ENCODE measurements at regions not wholly inside any gene's neighbourhood (a gene's known extent, or its start where the extent isn't known, plus 50 kb on each side); places are given as distances from the start of the nearest gene placed in this dataset.
"Not testable (repeated sequence)": the region's sequence is repeated elsewhere in the genome, so short reads cannot be mapped to it uniquely, and the experiment has no call there.

GRCh38 chr3:150238048-150238802, 169.9 kb upstream of the TSC22D2 start:
- H3K27ac ChIP-seq (ENCODE audit: low read depth, low read length), result no peak overlapping the region
- peaks cover 0 to 8% (median 5%) of the 10 kb centered on the region in 5 donors for H3K4me1 ChIP-seq (ENCODE audit: control insufficient read depth in 5 of 5, insufficient read depth in 5 of 5, low read length in 5 of 5)
- no peaks in the 10 kb centered on the region for H3K27me3 ChIP-seq (ENCODE audit: control insufficient read depth in 5 of 5, insufficient read depth in 4 of 5, low read length in 5 of 5)
- H3K9me3 ChIP-seq (ENCODE audit: control insufficient read depth in 5 of 5, low read length in 5 of 5), result no peaks in the 10 kb centered on the region
- no peak overlapping the region for H3K9ac ChIP-seq (ENCODE audit: low read length in 5 of 5)
- H3K36me3 ChIP-seq (ENCODE audit: control insufficient read depth in 5 of 5, insufficient read depth in 5 of 5, low read length in 5 of 5), result no peaks in the 10 kb centered on the region
- H3K4me3 ChIP-seq (ENCODE audit: low read depth in 1 of 5, low read length in 5 of 5), result no peak overlapping the region

GRCh38 chr3:150237490-150237889, 170.6 kb upstream of the TSC22D2 start:
- H3K9ac ChIP-seq (ENCODE audit: low read length in 5 of 5), result no peak overlapping the region
- no peaks in the 10 kb centered on the region for H3K27me3 ChIP-seq (ENCODE audit: control insufficient read depth in 5 of 5, insufficient read depth in 4 of 5, low read length in 5 of 5)
- peaks cover 0 to 10% (median 9%) of the 10 kb centered on the region in 5 donors for H3K4me1 ChIP-seq (ENCODE audit: control insufficient read depth in 5 of 5, insufficient read depth in 5 of 5, low read length in 5 of 5)
- no peaks in the 10 kb centered on the region for H3K36me3 ChIP-seq (ENCODE audit: control insufficient read depth in 5 of 5, insufficient read depth in 5 of 5, low read length in 5 of 5)
- H3K9me3 ChIP-seq (ENCODE audit: control insufficient read depth in 5 of 5, low read length in 5 of 5), result no peaks in the 10 kb centered on the region
- no peak overlapping the region for H3K4me3 ChIP-seq (ENCODE audit: low read depth in 1 of 5, low read length in 5 of 5)
- no peak overlapping the region for H3K27ac ChIP-seq (ENCODE audit: low read depth, low read length)

GRCh38 chr3:150236316-150237082, 171.6 kb upstream of the TSC22D2 start:
- H3K4me1 ChIP-seq (ENCODE audit: control insufficient read depth in 5 of 5, insufficient read depth in 5 of 5, low read length in 5 of 5), result peaks cover 0 to 10% (median 9%) of the 10 kb centered on the region in 5 donors
- H3K36me3 ChIP-seq (ENCODE audit: control insufficient read depth in 5 of 5, insufficient read depth in 5 of 5, low read length in 5 of 5), result no peaks in the 10 kb centered on the region
- no peaks in the 10 kb centered on the region for H3K9me3 ChIP-seq (ENCODE audit: control insufficient read depth in 5 of 5, low read length in 5 of 5)
- H3K27me3 ChIP-seq (ENCODE audit: control insufficient read depth in 5 of 5, insufficient read depth in 4 of 5, low read length in 5 of 5), result no peaks in the 10 kb centered on the region
- no peak overlapping the region for H3K27ac ChIP-seq (ENCODE audit: low read depth, low read length)
- H3K9ac ChIP-seq (ENCODE audit: low read length in 5 of 5), result no peak overlapping the region
- no peak overlapping the region for H3K4me3 ChIP-seq (ENCODE audit: low read depth in 1 of 5, low read length in 5 of 5)

- Histone ChIP-seq H3K4me1 (ENCODE audit: control insufficient read depth in 5 of 5, insufficient read depth in 5 of 5, low read length in 5 of 5) (peaks cover 0 to 10% (median 9%) of the 10 kb centered on the region in 5 donors), H3K9ac (ENCODE audit: low read length in 5 of 5) (no peak overlapping the region), H3K9me3 (ENCODE audit: control insufficient read depth in 5 of 5, low read length in 5 of 5) (no peaks in the 10 kb centered on the region), H3K27ac (ENCODE audit: low read depth, low read length) (no peak overlapping the region), H3K4me3 (ENCODE audit: low read depth in 1 of 5, low read length in 5 of 5) (no peak overlapping the region), H3K36me3 (ENCODE audit: control insufficient read depth in 5 of 5, insufficient read depth in 5 of 5, low read length in 5 of 5) (no peaks in the 10 kb centered on the region), H3K27me3 (ENCODE audit: control insufficient read depth in 5 of 5, insufficient read depth in 4 of 5, low read length in 5 of 5) (no peaks in the 10 kb centered on the region)
These were observed 172.3 kb upstream of the TSC22D2 start for GRCh38 chr3:150235799-150236198.

GRCh38 chr3:150232992-150233451, 175.1 kb upstream of the TSC22D2 start:
- Histone ChIP-seq H3K27me3 (ENCODE audit: control insufficient read depth in 5 of 5, insufficient read depth in 4 of 5, low read length in 5 of 5) (no peaks in the 10 kb centered on the region), H3K36me3 (ENCODE audit: control insufficient read depth in 5 of 5, insufficient read depth in 5 of 5, low read length in 5 of 5) (no peaks in the 10 kb centered on the region), H3K4me3 (ENCODE audit: low read depth in 1 of 5, low read length in 5 of 5) (no peak overlapping the region), H3K9me3 (ENCODE audit: control insufficient read depth in 5 of 5, low read length in 5 of 5) (no peaks in the 10 kb centered on the region), H3K4me1 (ENCODE audit: control insufficient read depth in 5 of 5, insufficient read depth in 5 of 5, low read length in 5 of 5) (peaks cover 0 to 10% (median 7%) of the 10 kb centered on the region in 5 donors), H3K9ac (ENCODE audit: low read length in 5 of 5) (no peak overlapping the region), H3K27ac (ENCODE audit: low read depth, low read length) (no peak overlapping the region)

- peaks cover 0 to under 1% (median 0%) of the 10 kb centered on the region in 5 donors for H3K27me3 ChIP-seq (ENCODE audit: control insufficient read depth in 5 of 5, insufficient read depth in 4 of 5, low read length in 5 of 5)
- no peaks in the 10 kb centered on the region for H3K9me3 ChIP-seq (ENCODE audit: control insufficient read depth in 5 of 5, low read length in 5 of 5)
- peaks cover 0 to 17% (median 7%) of the 10 kb centered on the region in 5 donors for H3K4me1 ChIP-seq (ENCODE audit: control insufficient read depth in 5 of 5, insufficient read depth in 5 of 5, low read length in 5 of 5)
- H3K9ac ChIP-seq (ENCODE audit: low read length in 5 of 5), result no peak overlapping the region
- H3K36me3 ChIP-seq (ENCODE audit: control insufficient read depth in 5 of 5, insufficient read depth in 5 of 5, low read length in 5 of 5), result no peaks in the 10 kb centered on the region
- no peak overlapping the region for H3K4me3 ChIP-seq (ENCODE audit: low read depth in 1 of 5, low read length in 5 of 5)
- H3K27ac ChIP-seq (ENCODE audit: low read depth, low read length), result no peak overlapping the region
These were observed 178.1 kb upstream of the TSC22D2 start for GRCh38 chr3:150230037-150230436.

GRCh38 chr3:150228626-150229025, 179.5 kb upstream of the TSC22D2 start:
- not testable (repeated sequence) for H3K4me3 ChIP-seq (ENCODE audit: low read depth in 1 of 5, low read length in 5 of 5); H3K27me3 ChIP-seq (ENCODE audit: control insufficient read depth in 5 of 5, insufficient read depth in 4 of 5, low read length in 5 of 5); H3K9me3 ChIP-seq (ENCODE audit: control insufficient read depth in 5 of 5, low read length in 5 of 5); H3K27ac ChIP-seq (ENCODE audit: low read depth, low read length); H3K9ac ChIP-seq (ENCODE audit: low read length in 5 of 5); H3K36me3 ChIP-seq (ENCODE audit: control insufficient read depth in 5 of 5, insufficient read depth in 5 of 5, low read length in 5 of 5)
- H3K4me1 ChIP-seq (ENCODE audit: control insufficient read depth in 5 of 5, insufficient read depth in 5 of 5, low read length in 5 of 5), result peaks cover 0 to 16% (median 7%) of the 10 kb centered on the region in 5 donors

GRCh38 chr3:150227839-150228238, 180.3 kb upstream of the TSC22D2 start:
- Histone ChIP-seq H3K4me3 (ENCODE audit: low read depth in 1 of 5, low read length in 5 of 5) (no peak overlapping the region), H3K27ac (ENCODE audit: low read depth, low read length) (no peak overlapping the region), H3K27me3 (ENCODE audit: control insufficient read depth in 5 of 5, insufficient read depth in 4 of 5, low read length in 5 of 5) (peaks cover 0 to 8% (median 0%) of the 10 kb centered on the region in 5 donors), H3K9me3 (ENCODE audit: control insufficient read depth in 5 of 5, low read length in 5 of 5) (no peaks in the 10 kb centered on the region), H3K36me3 (ENCODE audit: control insufficient read depth in 5 of 5, insufficient read depth in 5 of 5, low read length in 5 of 5) (no peaks in the 10 kb centered on the region), H3K9ac (ENCODE audit: low read length in 5 of 5) (no peak overlapping the region), H3K4me1 (ENCODE audit: control insufficient read depth in 5 of 5, insufficient read depth in 5 of 5, low read length in 5 of 5) (peaks cover 0 to 8% (median under 1%) of the 10 kb centered on the region in 5 donors)

GRCh38 chr3:150225986-150226385, 182.1 kb upstream of the TSC22D2 start:
- Histone ChIP-seq H3K9me3 (ENCODE audit: control insufficient read depth in 5 of 5, low read length in 5 of 5) (no peaks in the 10 kb centered on the region), H3K27me3 (ENCODE audit: control insufficient read depth in 5 of 5, insufficient read depth in 4 of 5, low read length in 5 of 5) (peaks cover 0 to 16% (median 4%) of the 10 kb centered on the region in 5 donors), H3K9ac (ENCODE audit: low read length in 5 of 5) (no peak overlapping the region), H3K4me1 (ENCODE audit: control insufficient read depth in 5 of 5, insufficient read depth in 5 of 5, low read length in 5 of 5) (peaks cover 0 to 12% (median 1%) of the 10 kb centered on the region in 5 donors), H3K27ac (ENCODE audit: low read depth, low read length) (no peak overlapping the region), H3K4me3 (ENCODE audit: low read depth in 1 of 5, low read length in 5 of 5) (peak overlapping the region in 1 of 5 donors; percentile 39), H3K36me3 (ENCODE audit: control insufficient read depth in 5 of 5, insufficient read depth in 5 of 5, low read length in 5 of 5) (no peaks in the 10 kb centered on the region)

GRCh38 chr3:150223558-150223957, 184.5 kb upstream of the TSC22D2 start:
- Histone ChIP-seq H3K36me3 (ENCODE audit: control insufficient read depth in 5 of 5, insufficient read depth in 5 of 5, low read length in 5 of 5) (no peaks in the 10 kb centered on the region), H3K4me1 (ENCODE audit: control insufficient read depth in 5 of 5, insufficient read depth in 5 of 5, low read length in 5 of 5) (peaks cover 0 to 15% (median 5%) of the 10 kb centered on the region in 5 donors), H3K27me3 (ENCODE audit: control insufficient read depth in 5 of 5, insufficient read depth in 4 of 5, low read length in 5 of 5) (peaks cover 0 to 16% (median 4%) of the 10 kb centered on the region in 5 donors), H3K9ac (ENCODE audit: low read length in 5 of 5) (no peak overlapping the region), H3K27ac (ENCODE audit: low read depth, low read length) (no peak overlapping the region), H3K9me3 (ENCODE audit: control insufficient read depth in 5 of 5, low read length in 5 of 5) (no peaks in the 10 kb centered on the region), H3K4me3 (ENCODE audit: low read depth in 1 of 5, low read length in 5 of 5) (no peak overlapping the region)

All from subcutaneous abdominal adipose tissue (tissue), 5 donors.